HEK293T (cell line): ENCODE measurements at regions not wholly inside any gene's neighbourhood (a gene's known extent, or its start where the extent isn't known, plus 50 kb on each side); places are given as distances from the start of the nearest gene placed in this dataset.

Experiments
- ELF4 ChIP-seq: fragments of 450-650 bp; IDR thresholded peaks from 2 replicates; pipeline ENCODE4 v1.6.1; 2017; ENCODE audit warnings: antibody characterized with exemption
- SUZ12 ChIP-seq: fragments of 450-650 bp; IDR thresholded peaks from 2 replicates; pipeline ENCODE4 v1.6.1; 2016; ENCODE audit warnings: mild to moderate bottlenecking
- ZNF384 ChIP-seq: fragments of 450-650 bp; IDR thresholded peaks from 2 replicates; pipeline ENCODE4 v1.6.1; 2016

DNA sequence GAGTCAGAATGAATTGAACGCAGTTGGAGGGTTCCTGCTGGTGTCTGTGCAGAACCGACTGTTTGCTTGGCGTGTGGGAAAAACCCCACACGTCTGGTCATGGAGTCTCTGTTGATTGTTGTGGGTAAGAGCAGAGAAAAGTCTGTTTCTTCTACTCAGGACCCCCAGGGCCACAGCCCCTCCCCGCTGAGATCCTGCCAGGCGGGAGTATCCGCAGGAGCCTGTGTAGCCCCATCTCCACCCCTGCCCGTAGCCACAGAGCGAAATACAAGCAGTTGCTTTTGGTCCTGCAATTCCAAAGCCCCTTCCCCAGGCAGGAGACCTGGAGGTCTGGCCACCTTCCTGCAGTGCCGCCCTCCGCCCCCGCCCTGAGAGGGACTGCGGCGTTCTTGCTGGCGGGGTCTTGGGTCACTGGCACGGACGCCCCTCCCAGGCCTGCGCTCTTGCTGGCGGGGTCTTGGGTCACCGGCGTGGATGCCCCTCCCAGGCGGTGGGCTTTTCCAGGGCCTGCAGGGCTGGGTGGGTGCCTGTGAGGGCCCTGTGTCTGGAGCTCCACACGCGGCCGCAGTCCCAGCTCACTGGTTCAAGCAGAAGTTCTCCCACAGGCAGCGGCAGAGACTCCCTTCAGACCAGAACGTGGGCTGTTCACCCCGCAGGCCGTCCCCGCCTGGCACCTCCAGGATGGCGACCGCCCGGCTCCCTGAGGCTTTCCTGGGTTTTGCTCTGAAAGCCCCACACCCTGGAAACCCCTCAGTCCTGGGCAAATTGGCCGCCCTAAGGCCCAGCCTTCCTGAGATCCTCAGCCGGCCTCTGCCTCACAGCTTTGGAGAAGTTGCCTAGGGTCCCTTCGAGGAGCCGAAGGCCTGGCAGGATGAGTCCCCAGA is 76.0 kb upstream of the CTDP1 start:
- TF ChIP-seq SUZ12 (no peak), ZNF384 (no peak), ELF4 (no peak)
